ENCODE measurements at regions not wholly inside any gene's neighbourhood (a gene's known extent, or its start where the extent isn't known, plus 50 kb on each side); places are given as distances from the start of the nearest gene placed in this dataset.
"Not testable (repeated sequence)": the region's sequence is repeated elsewhere in the genome, so short reads cannot be mapped to it uniquely, and the experiment has no call there.

GRCh38 chr7:84916161-84916560 is 270.7 kb downstream of the SEMA3D start:
- DNase-seq (ENCODE audit: low spot score), result no peak
- no peak for TF ChIP-seq CTCF (IDR thresholded peaks at IDR 0.05)
- H3K4me3 ChIP-seq, result no peak overlapping the region
- H3K27ac ChIP-seq, result no peak overlapping the region

- no peak for DNase-seq (ENCODE audit: low spot score)
- Histone ChIP-seq H3K4me3 (no peak overlapping the region), H3K27ac (no peak overlapping the region)
- no peak for TF ChIP-seq CTCF (IDR thresholded peaks at IDR 0.05)
Measured at GRCh38 chr7:84914598-84914997, 272.3 kb downstream of the SEMA3D start.

GRCh38 chr7:84913731-84914130 is 273.1 kb downstream of the SEMA3D start:
- TF ChIP-seq CTCF (IDR thresholded peaks at IDR 0.05), result no peak
- Histone ChIP-seq H3K4me3 (no peak overlapping the region), H3K27ac (no peak overlapping the region)
- no peak for DNase-seq (ENCODE audit: low spot score)

GRCh38 chr7:84912993-84913635 is 273.7 kb downstream of the SEMA3D start:
- Histone ChIP-seq H3K27ac (no peak overlapping the region), H3K4me3 (no peak overlapping the region)
- no peak for DNase-seq (ENCODE audit: low spot score)
- TF ChIP-seq CTCF (IDR thresholded peaks at IDR 0.05), result no peak

GRCh38 chr7:84912537-84912936 is 274.3 kb downstream of the SEMA3D start:
- Histone ChIP-seq H3K4me3 (no peak overlapping the region), H3K27ac (no peak overlapping the region)
- TF ChIP-seq CTCF (IDR thresholded peaks at IDR 0.05), result no peak
- no peak for DNase-seq (ENCODE audit: low spot score)

- Histone ChIP-seq H3K4me3 (no peak overlapping the region), H3K27ac (no peak overlapping the region)
- TF ChIP-seq CTCF (IDR thresholded peaks at IDR 0.05), result no peak
- DNase-seq (ENCODE audit: low spot score), result no peak
Measured at GRCh38 chr7:84912018-84912417, 274.8 kb downstream of the SEMA3D start.

- TF ChIP-seq CTCF (IDR thresholded peaks at IDR 0.05), result no peak
- H3K4me3 ChIP-seq, result no peak overlapping the region
- no peak overlapping the region for H3K27ac ChIP-seq
- DNase-seq (ENCODE audit: low spot score), result no peak
Measured at GRCh38 chr7:84911077-84911476, 275.8 kb downstream of the SEMA3D start.

GRCh38 chr7:84910322-84910721 is 276.5 kb downstream of the SEMA3D start:
- H3K27ac ChIP-seq; DNase-seq (ENCODE audit: low spot score); H3K4me3 ChIP-seq: not testable (repeated sequence)
